Sigmoid colon (tissue), 6 donors: ENCODE measurements at regions not wholly inside any gene's neighbourhood (a gene's known extent, or its start where the extent isn't known, plus 50 kb on each side); places are given as distances from the start of the nearest gene placed in this dataset.

ENCODE experiments used
- DNase-seq: peaks from one replicate; pipeline ENCODE4 v3.0.0-alpha.2; 2019
- H3K27ac ChIP-seq, 4 donors: fragments of 200-600 bp; sonication (generic); one replicate each; pipeline ENCODE4 v1.5.1; 2016 to 2019; ENCODE audit warnings: mild to moderate bottlenecking in 1 of 4
- H3K27me3 ChIP-seq, 3 donors: fragments of 200-600 bp; sonication (generic); one replicate each; pipeline ENCODE4 v1.5.1; 2019; ENCODE audit warnings: mild to moderate bottlenecking in 1 of 3
- H3K36me3 ChIP-seq, 4 donors: fragments of 200-600 bp; sonication (generic); one replicate each; pipeline ENCODE4 v1.5.1; 2016 to 2019
- H3K4me1 ChIP-seq, 4 donors: fragments of 200-600 bp; sonication (generic); one replicate each; pipeline ENCODE4 v1.5.1; 2017 to 2019
- H3K4me3 ChIP-seq, 4 donors: fragments of 200-600 bp; sonication (generic); one replicate each; pipeline ENCODE4 v1.5.1; 2017 to 2019; ENCODE audit warnings: mild to moderate bottlenecking in 2 of 4, moderate library complexity in 1 of 4
- H3K9me3 ChIP-seq, 4 donors: fragments of 200-600 bp in 3 of 4; sonication (generic) in 3 of 4; one replicate each; pipeline versions ENCODE4 v1.5.1 to v1.6.1; 2013 to 2019
- EP300 ChIP-seq, 4 donors: sonication (generic); formaldehyde crosslinking; IDR thresholded peaks; one replicate each; pipeline ENCODE4 v1.6.1; 2017; ENCODE audit warnings: antibody characterized with exemption in 4 of 4
- POLR2A ChIP-seq, 2 donors: fragments of 450-650 bp; IDR thresholded peaks; one replicate each; pipeline ENCODE4 v1.6.1; 2016; ENCODE audit warnings: antibody characterized with exemption in 2 of 2, mild to moderate bottlenecking in 2 of 2, moderate library complexity in 2 of 2
- POLR2AphosphoS5 ChIP-seq, 4 donors: sonication (generic); formaldehyde crosslinking; IDR thresholded peaks; one replicate each; pipeline ENCODE4 v1.6.1; 2017; ENCODE audit warnings: antibody characterized with exemption in 4 of 4
- WGBS, 2 donors: extraction: QIAGEN DNeasy Blood & Tissue Kit; methylation state at CpG; one replicate each; pipeline ENCODE4 v1.1.7; 2013; 5-methylcytosine and 5-hydroxymethylcytosine counted together
- intact Hi-C: fragments of 100-400 bp; cut with DNase I; formaldehyde crosslinking; loops from one replicate; pipeline ENCODE4 v1.15.1; 2023
- TF ChIP-seq, protein P1 (sequence below), 4 experiments: fragments of 450-650 bp in 3 of 4; fragments of 200-600 bp in 1 of 4; IDR thresholded peaks; one replicate each; pipeline ENCODE4 v1.5.1; 2016 to 2019; ENCODE audit warnings: antibody characterized with exemption in 4 of 4, mild to moderate bottlenecking in 3 of 4, moderate library complexity in 2 of 4
- donor health status: healthy with polysubstance abuse.
- donor health status: healthy.

DNA sequence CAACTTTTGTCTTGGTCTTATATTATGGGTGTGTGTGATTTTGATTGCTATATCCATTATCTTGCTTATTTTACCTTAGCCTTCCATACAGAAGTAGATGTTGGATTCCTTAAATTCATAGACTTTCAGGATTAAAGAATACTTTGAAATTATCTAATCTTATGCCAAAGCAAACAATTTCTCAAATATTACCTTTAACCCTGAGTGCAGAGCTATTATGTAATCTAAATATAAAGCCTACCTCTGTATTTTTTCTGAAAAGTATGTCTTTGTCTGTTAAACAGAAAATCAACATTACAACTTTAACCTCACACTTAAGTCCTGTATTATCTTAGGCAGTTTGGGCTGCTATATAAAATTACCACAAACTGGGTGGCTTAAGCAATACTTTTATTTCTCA is 782.5 kb downstream of the STIM2 start:
- Histone ChIP-seq H3K36me3 (no peaks in the 10 kb centered on the region), H3K9me3 (no peaks in the 10 kb centered on the region), H3K4me1 (no peaks in the 10 kb centered on the region), H3K4me3 (no peak overlapping the region), H3K27me3 (no peaks in the 10 kb centered on the region), H3K27ac (no peak overlapping the region)
- TF ChIP-seq, protein P1, sequence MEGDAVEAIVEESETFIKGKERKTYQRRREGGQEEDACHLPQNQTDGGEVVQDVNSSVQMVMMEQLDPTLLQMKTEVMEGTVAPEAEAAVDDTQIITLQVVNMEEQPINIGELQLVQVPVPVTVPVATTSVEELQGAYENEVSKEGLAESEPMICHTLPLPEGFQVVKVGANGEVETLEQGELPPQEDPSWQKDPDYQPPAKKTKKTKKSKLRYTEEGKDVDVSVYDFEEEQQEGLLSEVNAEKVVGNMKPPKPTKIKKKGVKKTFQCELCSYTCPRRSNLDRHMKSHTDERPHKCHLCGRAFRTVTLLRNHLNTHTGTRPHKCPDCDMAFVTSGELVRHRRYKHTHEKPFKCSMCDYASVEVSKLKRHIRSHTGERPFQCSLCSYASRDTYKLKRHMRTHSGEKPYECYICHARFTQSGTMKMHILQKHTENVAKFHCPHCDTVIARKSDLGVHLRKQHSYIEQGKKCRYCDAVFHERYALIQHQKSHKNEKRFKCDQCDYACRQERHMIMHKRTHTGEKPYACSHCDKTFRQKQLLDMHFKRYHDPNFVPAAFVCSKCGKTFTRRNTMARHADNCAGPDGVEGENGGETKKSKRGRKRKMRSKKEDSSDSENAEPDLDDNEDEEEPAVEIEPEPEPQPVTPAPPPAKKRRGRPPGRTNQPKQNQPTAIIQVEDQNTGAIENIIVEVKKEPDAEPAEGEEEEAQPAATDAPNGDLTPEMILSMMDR (IDR thresholded peaks at IDR 0.05), result no peak
- TF ChIP-seq POLR2AphosphoS5 (IDR thresholded peaks at IDR 0.05) (no peak), POLR2A (IDR thresholded peaks at IDR 0.05) (no peak), EP300 (IDR thresholded peaks at IDR 0.05) (no peak)
- DNase-seq, result no peak
- intact Hi-C loops, result no loop called here

DNA sequence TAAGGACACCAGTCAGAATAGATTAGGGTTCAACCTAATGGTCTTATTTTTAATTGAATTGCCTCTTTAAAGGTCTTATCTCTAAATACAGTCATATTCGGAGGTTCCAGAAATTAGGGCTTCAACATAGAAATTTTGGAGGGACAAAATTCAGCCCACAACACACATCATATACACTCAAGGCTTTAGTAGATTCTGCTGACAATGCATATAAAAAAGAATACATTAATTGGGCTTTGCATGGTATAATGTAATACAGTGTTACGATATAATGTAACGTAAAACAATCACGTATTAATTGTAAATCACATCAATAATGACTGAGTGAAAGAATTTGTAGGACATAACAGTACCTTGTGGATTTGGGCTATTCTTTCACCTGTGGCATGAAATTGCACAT is 787.8 kb downstream of the STIM2 start:
- TF ChIP-seq, protein P1 (IDR thresholded peaks at IDR 0.05), result no peak
- TF ChIP-seq EP300 (IDR thresholded peaks at IDR 0.05) (no peak), POLR2A (IDR thresholded peaks at IDR 0.05) (no peak), POLR2AphosphoS5 (IDR thresholded peaks at IDR 0.05) (no peak)
- no peak for DNase-seq
- intact Hi-C loops, result no loop called here
- Histone ChIP-seq H3K4me1 (no peaks in the 10 kb centered on the region), H3K4me3 (no peak overlapping the region), H3K27ac (no peak overlapping the region), H3K27me3 (no peaks in the 10 kb centered on the region), H3K9me3 (no peaks in the 10 kb centered on the region), H3K36me3 (no peaks in the 10 kb centered on the region)
- 90 to 95% methylated on average over 4 of the region's 4 CpGs for WGBS, 2 donors

DNA sequence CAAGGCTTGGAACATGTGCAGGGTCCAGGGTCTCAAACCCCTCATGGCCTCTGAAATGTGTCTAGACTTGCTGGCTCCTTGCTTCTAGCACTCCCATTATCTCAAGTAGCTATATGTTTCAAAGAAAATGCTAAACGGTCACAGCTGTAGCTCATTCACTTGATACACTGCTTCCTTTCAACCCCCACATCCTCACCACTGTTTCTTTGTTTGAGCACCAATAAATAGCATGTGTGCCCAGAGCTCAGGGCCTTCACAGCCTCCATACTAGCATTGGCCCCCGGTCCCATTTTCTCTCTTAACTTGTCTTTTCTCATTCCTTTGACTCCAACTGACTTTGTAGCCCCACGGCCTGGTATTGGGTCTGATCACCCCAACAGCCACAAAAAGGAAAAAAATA is 801.8 kb downstream of the STIM2 start:
- Histone ChIP-seq H3K9me3 (no peaks in the 10 kb centered on the region), H3K4me1 (no peaks in the 10 kb centered on the region), H3K27me3 (no peaks in the 10 kb centered on the region), H3K36me3 (no peaks in the 10 kb centered on the region), H3K4me3 (no peak overlapping the region), H3K27ac (no peak overlapping the region)
- TF ChIP-seq POLR2AphosphoS5 (IDR thresholded peaks at IDR 0.05), result no peak
- TF ChIP-seq, protein P1 (IDR thresholded peaks at IDR 0.05), result no peak
- no peak for TF ChIP-seq POLR2A (IDR thresholded peaks at IDR 0.05)
- TF ChIP-seq EP300 (IDR thresholded peaks at IDR 0.05), result no peak
- 55 to 56% methylated on average over 3 of the region's 3 CpGs for WGBS, 2 donors
- intact Hi-C loops, result no loop called here
- no peak for DNase-seq

DNA sequence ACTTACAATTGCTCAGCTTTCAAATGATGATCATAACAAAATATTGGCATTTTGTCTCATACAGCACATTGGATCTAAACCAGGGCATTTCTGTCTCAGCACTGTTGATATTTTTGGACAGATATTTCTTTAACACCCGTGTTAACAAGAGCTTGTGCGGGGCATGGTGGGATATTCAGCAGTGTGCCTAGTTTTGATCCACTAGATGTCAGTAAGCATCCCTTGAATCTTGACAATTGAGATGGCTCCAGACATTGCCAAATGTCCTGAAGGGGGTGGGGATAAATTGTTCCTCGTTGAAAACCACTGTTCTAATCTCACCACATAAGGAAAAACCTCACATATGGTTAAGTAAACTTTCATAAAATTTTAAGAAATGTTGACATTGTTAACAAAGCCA is 806.3 kb downstream of the STIM2 start:
- H3K4me3 ChIP-seq, result no peak overlapping the region

DNA sequence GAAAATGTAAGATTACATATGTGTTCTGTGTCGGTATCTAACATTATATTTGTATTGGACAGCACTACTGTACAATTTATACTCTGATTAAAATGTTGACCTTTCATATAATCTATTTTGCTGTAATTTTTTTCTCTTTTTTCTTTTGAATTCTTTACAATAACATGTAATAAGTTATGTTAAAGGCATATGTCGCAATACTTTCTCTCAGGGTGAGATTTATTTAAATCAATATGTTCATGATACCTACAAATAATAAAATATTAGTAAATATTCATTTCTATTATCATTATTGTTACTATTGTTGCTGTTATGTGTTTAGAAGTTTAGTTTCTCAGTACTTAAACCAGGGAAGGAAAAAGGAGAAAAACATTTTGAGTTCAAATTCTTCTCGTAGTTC is 807.4 kb downstream of the STIM2 start:
- DNase-seq, result no peak
- Histone ChIP-seq H3K27ac (no peak overlapping the region), H3K27me3 (no peaks in the 10 kb centered on the region), H3K4me1 (no peaks in the 10 kb centered on the region), H3K36me3 (no peaks in the 10 kb centered on the region), H3K9me3 (no peaks in the 10 kb centered on the region), H3K4me3 (no peak overlapping the region)
- intact Hi-C loops, result no loop called here
- TF ChIP-seq POLR2A (IDR thresholded peaks at IDR 0.05) (no peak), EP300 (IDR thresholded peaks at IDR 0.05) (no peak), POLR2AphosphoS5 (IDR thresholded peaks at IDR 0.05) (no peak)
- TF ChIP-seq, protein P1 (IDR thresholded peaks at IDR 0.05), result no peak
- WGBS, 2 donors, result 84 to 89% methylated on average over 3 of the region's 3 CpGs

More for the DNA sequence above, 806.3 kb downstream of the STIM2 start:
- WGBS, 2 donors, result 32 to 43% methylated on average over 3 of the region's 3 CpGs
- H3K27me3 ChIP-seq, result no peaks in the 10 kb centered on the region
- no peaks in the 10 kb centered on the region for H3K36me3 ChIP-seq
- H3K27ac ChIP-seq, result no peak overlapping the region
- H3K4me1 ChIP-seq, result no peaks in the 10 kb centered on the region
- H3K9me3 ChIP-seq, result no peaks in the 10 kb centered on the region
- intact Hi-C loops, result no loop called here
- TF ChIP-seq, protein P1 (IDR thresholded peaks at IDR 0.05), result no peak
- TF ChIP-seq POLR2AphosphoS5 (IDR thresholded peaks at IDR 0.05) (no peak), POLR2A (IDR thresholded peaks at IDR 0.05) (no peak), EP300 (IDR thresholded peaks at IDR 0.05) (no peak)
- DNase-seq, result no peak
